ENCODE measurements at regions not wholly inside any gene's neighbourhood (a gene's known extent, or its start where the extent isn't known, plus 50 kb on each side); places are given as distances from the start of the nearest gene placed in this dataset.

GRCh38 chr18:34567857-34568256, 142.2 kb upstream of the DTNA start:
- Histone ChIP-seq H3K9me1 (ENCODE audit: insufficient read depth, low read length) (no peaks in the 10 kb centered on the region), H3K14ac (replicated peaks; ENCODE audit: low read depth, low read length) (no peak overlapping the region), H4K20me1 (ENCODE audit: insufficient read depth, low read length) (no peaks in the 10 kb centered on the region), H3K27ac (ENCODE audit: insufficient read depth, low read length) (no peak overlapping the region), H2BK5ac (ENCODE audit: low read depth, low read length, poor library complexity, severe bottlenecking) (no peak overlapping the region), H3K4me1 (ENCODE audit: control insufficient read depth, insufficient read depth, low read length) (no peaks in the 10 kb centered on the region), H2AFZ (replicated peaks; ENCODE audit: low read length, poor library complexity) (no peak overlapping the region), H2AK9ac (replicated peaks; ENCODE audit: low read depth, low read length, poor library complexity) (no peak overlapping the region), H4K8ac (ENCODE audit: low read depth in 2 of 2, low read length in 2 of 2) (no peak overlapping the region), H3K27me3 (ENCODE audit: control insufficient read depth, insufficient read depth, low read length) (no peaks in the 10 kb centered on the region), H3K4me2 (ENCODE audit: low read depth, low read length) (no peak overlapping the region), H2BK15ac (ENCODE audit: low read depth, low read length) (no peak overlapping the region), H3K18ac (ENCODE audit: low read depth, low read length) (no peak overlapping the region), H2AK5ac (ENCODE audit: low read depth, low read length) (no peak overlapping the region), H3K9ac (ENCODE audit: low read depth, low read length) (no peak overlapping the region), H3K79me1 (ENCODE audit: low read depth in 1 of 2, low read length in 2 of 2) (no peaks in the 10 kb centered on the region), H2BK120ac (ENCODE audit: low read depth, low read length) (no peak overlapping the region), H2BK20ac (ENCODE audit: low read depth, low read length) (no peak overlapping the region), H4K91ac (ENCODE audit: insufficient read depth, low read depth, low read length) (no peak overlapping the region), H4K5ac (ENCODE audit: low read depth, low read length) (no peak overlapping the region), H3K9me3 (ENCODE audit: control insufficient read depth, insufficient read depth, low read length) (no peaks in the 10 kb centered on the region), H3K23ac (ENCODE audit: low read depth, low read length) (no peak overlapping the region), H3K56ac (ENCODE audit: extremely low read depth, insufficient read depth, low read length) (no peak overlapping the region), H3K4ac (ENCODE audit: low read depth, low read length) (no peak overlapping the region), H3K36me3 (ENCODE audit: control insufficient read depth, insufficient read depth, low read length) (no peaks in the 10 kb centered on the region), H3K4me3 (ENCODE audit: insufficient read depth, low read depth, low read length) (no peak overlapping the region)
- no TSS peak for BruUV-seq (replicated peaks)
- POLR2A ChIA-PET (ENCODE audit: unreplicated experiment) = no interaction called here
- intact Hi-C loops (cut with micrococcal nuclease) = no loop called here
- DNase-seq = no peak
- dilution Hi-C loops (cut with HindIII; ENCODE audit: low sequenced_read_pairs, unreplicated experiment) = no loop called here
- in situ Hi-C loops (cut with MboI; ENCODE audit: low sequenced_read_pairs) = no loop called here
- CTCF ChIA-PET = no interaction called here
- ATAC-seq (ENCODE audit: low read depth) = no peak
- WGBS, 2 experiments (ENCODE audit: extremely low coverage in 2 of 2, insufficient read length in 1 of 2) = no CpG with 5 or more reads among the region's 2 CpGs
- TF ChIP-seq CEBPB (IDR thresholded peaks at IDR 0.05; ENCODE audit: low read depth, low read length) = no peak
- no peak for TF ChIP-seq RCOR1 (IDR thresholded peaks at IDR 0.05; ENCODE audit: insufficient replicate concordance, low read length)
